Activated CD4-positive, alpha-beta T cell treated with anti-CD3 and anti-CD28 coated beads for 48 hours (primary cell): ENCODE measurements at regions not wholly inside any gene's neighbourhood (a gene's known extent, or its start where the extent isn't known, plus 50 kb on each side); places are given as distances from the start of the nearest gene placed in this dataset.
"Not testable (repeated sequence)": the region's sequence is repeated elsewhere in the genome, so short reads cannot be mapped to it uniquely, and the experiment has no call there.

Experiments used
- DNase-seq: peaks from one replicate; pipeline ENCODE4 v3.0.0-alpha.2; 2020

- DNase-seq: no peak
Observed at GRCh38 chr9:2356041-2356790, 265.4 kb upstream of the VLDLR start.

DNA sequence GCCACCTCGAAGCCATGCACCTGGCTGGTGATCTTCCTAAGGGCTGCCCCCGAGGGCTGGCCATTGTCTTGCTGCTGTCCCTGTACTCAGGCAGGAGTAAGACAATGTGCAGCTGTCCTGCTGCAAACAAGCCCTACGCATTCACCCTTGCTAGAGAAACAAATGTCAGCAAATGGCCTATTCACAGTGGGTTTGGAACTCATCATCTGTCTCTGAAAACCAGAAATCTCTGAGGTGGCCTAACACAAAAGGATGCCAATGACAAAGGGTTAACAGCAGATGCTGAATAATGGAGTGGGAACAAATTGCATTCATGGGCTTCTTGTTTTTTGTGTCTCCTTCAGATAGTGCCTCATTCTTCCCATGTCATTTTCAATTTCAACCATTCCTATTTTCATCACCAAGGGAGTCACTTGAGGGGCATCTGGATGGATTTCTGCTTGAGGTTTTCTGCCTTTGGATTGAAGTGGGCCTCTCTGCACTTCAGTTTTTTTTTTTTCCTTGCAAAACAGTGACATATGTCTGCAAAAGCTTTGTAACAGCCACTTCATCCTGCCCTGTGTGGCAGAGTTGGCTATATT, 261.6 kb upstream of the VLDLR start:
- DNase-seq: no peak

- no peak for DNase-seq
Observed at GRCh38 chr9:2362150-2362549, 259.4 kb upstream of the VLDLR start.

GRCh38 chr9:2363138-2363745, 258.3 kb upstream of the VLDLR start:
- no peak for DNase-seq

GRCh38 chr9:2363781-2364180, 257.8 kb upstream of the VLDLR start:
- DNase-seq: no peak

DNA sequence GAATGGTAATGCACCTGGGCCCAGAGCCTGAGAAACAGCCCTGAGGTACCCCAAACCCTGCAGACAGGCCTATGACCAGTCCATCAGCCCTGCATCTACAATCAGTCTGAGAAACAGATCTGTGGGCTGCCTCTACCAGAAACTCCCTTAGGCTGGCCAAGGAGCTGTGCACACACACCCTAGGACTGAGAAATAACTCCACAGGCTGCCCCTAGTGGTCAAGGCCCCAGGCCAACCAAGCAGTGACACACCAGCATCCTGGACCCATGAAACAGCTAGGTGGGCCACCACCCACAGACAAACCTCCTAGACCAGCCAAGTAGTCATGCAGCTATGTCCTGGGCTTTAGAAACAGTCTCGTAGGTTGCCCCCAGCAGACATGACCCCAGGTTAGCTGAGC, 253.6 kb upstream of the VLDLR start:
- no peak for DNase-seq

DNA sequence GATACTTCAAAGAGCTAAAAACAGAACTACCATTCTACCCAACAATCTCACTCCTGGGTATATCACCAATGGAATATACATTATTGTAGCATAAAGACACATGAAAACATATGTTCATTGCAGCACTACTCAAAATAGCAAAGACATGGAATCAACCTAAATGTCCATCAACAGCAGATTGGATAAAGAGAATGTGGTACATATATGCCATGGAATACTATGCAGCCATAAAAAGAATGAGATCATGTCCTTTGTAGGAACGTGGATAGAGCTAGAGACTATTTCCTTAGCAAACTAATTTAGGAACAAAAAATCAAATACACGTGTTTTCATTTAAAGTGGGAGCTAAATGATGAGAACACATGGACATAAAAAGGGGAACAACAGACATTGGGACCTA, 247.9 kb upstream of the VLDLR start:
- no peak for DNase-seq

GRCh38 chr9:2375114-2375513, 246.5 kb upstream of the VLDLR start:
- no peak for DNase-seq

GRCh38 chr9:2377117-2377516, 244.5 kb upstream of the VLDLR start:
- DNase-seq: no peak

GRCh38 chr9:2377834-2378233, 243.8 kb upstream of the VLDLR start:
- DNase-seq: no peak

DNA sequence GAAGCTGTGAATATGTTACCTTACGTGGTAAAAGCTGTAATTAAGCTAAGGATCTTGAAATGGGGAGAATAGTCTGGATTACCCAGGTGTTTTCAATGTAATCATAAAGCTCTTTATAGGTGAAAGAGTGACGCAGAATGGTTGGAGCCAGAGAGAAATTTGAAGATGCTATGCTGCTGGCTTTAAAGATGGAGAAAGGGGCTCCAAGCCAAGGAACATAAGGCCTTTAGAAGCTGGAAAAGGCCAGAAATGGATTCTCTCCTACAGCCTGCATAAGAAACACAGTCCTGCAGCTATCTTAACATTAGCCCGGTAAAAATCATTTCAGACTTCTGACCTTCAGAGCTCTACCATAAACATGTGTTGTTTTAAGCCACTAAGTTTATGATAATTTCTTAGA, 243.3 kb upstream of the VLDLR start:
- no peak for DNase-seq

DNA sequence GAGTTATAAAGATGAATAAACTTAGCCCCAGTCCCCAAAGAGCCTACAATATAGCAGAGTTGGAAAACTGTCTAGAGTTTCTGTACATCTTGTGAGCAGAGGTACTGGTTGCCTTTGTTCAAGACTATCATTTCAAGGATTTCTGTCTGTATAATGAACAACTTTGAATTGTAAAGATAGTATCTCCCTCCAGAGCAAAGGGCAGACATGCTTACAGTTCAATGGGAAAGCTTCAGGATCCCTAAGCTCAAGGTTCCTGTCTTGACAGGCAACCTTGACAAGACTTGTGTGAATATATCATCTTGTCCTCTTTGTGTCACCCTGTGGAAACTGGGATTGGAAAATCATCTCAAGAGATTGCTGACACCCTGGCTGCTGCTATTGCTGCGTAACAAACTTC, 242.8 kb upstream of the VLDLR start:
- DNase-seq: no peak

- DNase-seq: no peak
Observed at GRCh38 chr9:2384741-2385140, 236.8 kb upstream of the VLDLR start.

- DNase-seq: no peak
Observed at GRCh38 chr9:2385746-2386145, 235.8 kb upstream of the VLDLR start.

DNA sequence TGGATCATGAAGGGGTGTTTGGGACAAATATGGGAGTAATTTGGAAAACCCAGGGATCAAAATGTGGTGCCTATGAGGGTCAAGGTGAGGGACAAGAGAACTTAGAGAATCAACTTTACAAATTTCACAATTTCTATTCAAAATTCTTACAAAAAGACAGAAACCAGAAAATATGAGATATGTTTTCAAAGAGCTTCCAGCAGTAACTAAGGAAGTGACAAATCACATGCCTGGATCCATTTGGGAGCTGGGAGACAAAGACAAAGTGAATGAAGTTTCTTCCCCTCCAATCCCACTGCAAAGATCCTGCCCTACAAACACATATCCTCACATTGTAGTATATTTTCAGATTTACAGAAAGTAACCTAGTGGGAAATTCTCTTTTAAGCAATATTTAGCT, 235.0 kb upstream of the VLDLR start:
- DNase-seq: no peak

DNA sequence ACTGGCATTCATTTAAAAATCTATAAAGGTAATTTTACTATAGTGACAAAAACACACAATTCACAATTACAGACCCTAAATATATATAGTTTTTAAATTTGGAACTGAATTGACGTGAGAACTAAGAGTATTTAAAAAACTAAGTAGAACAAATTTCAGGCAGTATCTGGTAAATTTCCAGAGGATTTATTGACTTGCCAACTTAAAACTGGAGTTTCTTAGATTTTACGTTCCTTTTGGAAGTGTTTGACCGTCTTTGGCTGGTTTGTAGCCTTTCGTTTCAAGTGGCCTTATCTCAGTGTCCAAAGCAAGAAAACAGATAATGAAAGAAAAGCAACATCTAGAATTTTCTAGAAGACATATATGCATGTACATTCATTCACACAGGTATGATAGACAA, 234.4 kb upstream of the VLDLR start:
- no peak for DNase-seq

- DNase-seq: no peak
Observed at GRCh38 chr9:2389404-2389803, 232.2 kb upstream of the VLDLR start.

- no peak for DNase-seq
Observed at GRCh38 chr9:2390028-2390427, 231.6 kb upstream of the VLDLR start.

GRCh38 chr9:2391509-2392132, 230.0 kb upstream of the VLDLR start:
- DNase-seq: not testable (repeated sequence)

GRCh38 chr9:2394087-2394741, 227.4 kb upstream of the VLDLR start:
- not testable (repeated sequence) for DNase-seq

DNA sequence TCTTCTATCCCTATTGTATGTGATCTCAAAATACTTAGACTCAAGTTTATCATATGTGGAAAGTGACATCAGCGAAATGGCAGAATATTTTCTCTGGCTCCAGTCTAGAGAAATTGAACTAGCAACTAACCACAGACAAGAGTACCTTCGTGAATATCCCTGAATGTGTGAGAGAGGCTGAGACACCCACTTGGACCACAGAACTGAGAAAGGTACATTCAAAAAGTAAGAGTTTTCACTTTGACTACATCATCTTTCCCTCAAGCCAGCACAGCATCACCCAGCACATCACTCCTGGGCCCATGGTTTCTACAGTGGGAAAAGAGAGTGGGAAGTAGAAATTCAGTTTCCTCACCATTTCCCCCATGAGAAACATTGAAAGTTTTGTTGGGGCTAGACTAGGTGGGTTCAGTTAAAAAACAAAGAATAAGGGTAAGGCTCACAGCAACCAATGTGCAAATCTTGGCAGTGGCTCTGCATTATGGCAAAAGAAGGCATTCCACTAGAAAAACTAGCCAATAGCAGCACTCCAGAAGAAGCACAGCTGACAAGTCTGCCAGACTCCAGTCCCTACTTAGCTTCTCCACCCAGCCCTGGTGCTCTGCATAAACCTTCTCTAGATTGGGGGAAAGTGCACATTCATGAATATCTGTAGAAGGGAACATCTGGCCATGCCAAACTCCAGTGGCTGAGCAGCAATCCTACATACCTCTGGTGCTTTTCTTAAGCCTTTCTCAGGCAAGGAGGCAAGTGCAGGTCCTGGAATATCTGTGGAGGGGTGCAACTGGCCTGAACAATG, 225.6 kb upstream of the VLDLR start:
- no peak for DNase-seq

DNA sequence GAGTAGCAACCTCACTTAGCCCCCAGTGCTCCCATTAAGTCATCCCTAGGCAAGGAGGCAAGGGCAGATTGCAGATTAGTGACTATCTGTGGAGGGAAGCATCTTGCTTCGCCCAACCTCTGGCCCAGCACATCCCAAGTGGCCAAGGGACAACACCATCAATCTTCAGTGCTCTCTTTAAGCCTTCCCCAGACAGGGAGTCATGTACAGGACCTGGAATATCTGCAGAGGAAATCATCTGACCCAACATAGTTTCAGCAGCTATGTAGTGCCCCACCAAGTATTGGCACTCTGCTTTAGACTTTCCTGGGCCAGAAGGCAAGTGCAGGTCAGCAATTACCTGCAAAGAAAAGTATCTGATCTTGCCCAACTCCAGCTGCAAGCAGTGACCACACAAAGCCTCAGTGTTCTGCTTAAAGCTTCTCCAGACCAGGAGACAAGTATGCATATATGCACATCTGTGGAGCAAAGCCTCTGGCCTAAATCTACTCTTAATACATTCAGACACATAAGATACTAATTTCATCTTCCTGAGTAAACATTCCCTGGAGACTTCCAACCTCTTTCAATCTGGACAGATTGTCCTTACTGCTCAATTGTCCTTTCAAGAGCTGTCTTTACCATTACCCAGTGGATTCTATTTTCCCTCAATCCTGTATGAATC, 224.8 kb upstream of the VLDLR start:
- DNase-seq: no peak
